22Rv1 (cell line): ENCODE measurements at regions not wholly inside any gene's neighbourhood (a gene's known extent, or its start where the extent isn't known, plus 50 kb on each side); places are given as distances from the start of the nearest gene placed in this dataset.

Source experiments
- CTCF ChIP-seq: fragments of 450-650 bp; IDR thresholded peaks from 2 replicates; pipeline ENCODE4 v1.5.1; 2017; ENCODE audit warnings: mild to moderate bottlenecking
- ZFX ChIP-seq: fragments of 450-650 bp; IDR thresholded peaks from 2 replicates; pipeline ENCODE4 v1.6.1; 2017; ENCODE audit warnings: antibody characterized with exemption, borderline replicate concordance

GRCh38 chr17:70862295-70862694 is 693.0 kb downstream of the KCNJ2 start:
- no peak for TF ChIP-seq CTCF
- TF ChIP-seq ZFX = no peak
